ENCODE measurements at regions not wholly inside any gene's neighbourhood (a gene's known extent, or its start where the extent isn't known, plus 50 kb on each side); places are given as distances from the start of the nearest gene placed in this dataset.
"Not testable (repeated sequence)": the region's sequence is repeated elsewhere in the genome, so short reads cannot be mapped to it uniquely, and the experiment has no call there.

DNA sequence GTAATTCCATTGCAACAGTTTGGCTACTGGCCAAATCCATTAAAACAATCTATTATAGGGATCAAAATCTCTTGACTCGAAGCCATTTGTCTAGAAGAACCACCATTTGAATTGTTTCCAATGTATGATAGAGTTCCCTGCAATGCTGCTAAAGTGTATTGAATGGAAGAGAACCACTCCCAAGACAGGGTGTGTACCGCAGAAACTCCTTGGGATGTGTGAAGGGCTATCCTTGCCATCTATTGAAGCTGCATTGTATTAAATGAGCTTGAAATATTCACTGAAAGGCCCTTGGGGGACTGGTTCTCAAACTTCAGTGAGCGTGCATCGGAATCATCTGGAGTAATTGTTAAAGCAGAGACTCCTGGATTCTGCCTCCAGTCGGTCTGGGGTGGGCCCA is 260.4 kb upstream of the MEIS1 start:
- H3K36me3 ChIP-seq (ENCODE audit: control insufficient read depth in 2 of 2, insufficient read depth in 2 of 2, low read length in 2 of 2) = no peaks in the 10 kb centered on the region
- no peak overlapping the region for H3K27ac ChIP-seq (ENCODE audit: low read length)
- H3K9me3 ChIP-seq (ENCODE audit: control insufficient read depth in 2 of 2, low read length in 2 of 2) = no peaks in the 10 kb centered on the region
- H3K27me3 ChIP-seq (ENCODE audit: control insufficient read depth in 1 of 2, insufficient read depth in 2 of 2, low read length in 2 of 2) = no peaks in the 10 kb centered on the region
- no peaks in the 10 kb centered on the region for H3K4me1 ChIP-seq (ENCODE audit: control insufficient read depth, insufficient read depth, low read length)
- H3K4me3 ChIP-seq (ENCODE audit: low read length in 2 of 2) = no peak overlapping the region
- H3K9ac ChIP-seq (ENCODE audit: low read length in 2 of 2) = no peak overlapping the region

DNA sequence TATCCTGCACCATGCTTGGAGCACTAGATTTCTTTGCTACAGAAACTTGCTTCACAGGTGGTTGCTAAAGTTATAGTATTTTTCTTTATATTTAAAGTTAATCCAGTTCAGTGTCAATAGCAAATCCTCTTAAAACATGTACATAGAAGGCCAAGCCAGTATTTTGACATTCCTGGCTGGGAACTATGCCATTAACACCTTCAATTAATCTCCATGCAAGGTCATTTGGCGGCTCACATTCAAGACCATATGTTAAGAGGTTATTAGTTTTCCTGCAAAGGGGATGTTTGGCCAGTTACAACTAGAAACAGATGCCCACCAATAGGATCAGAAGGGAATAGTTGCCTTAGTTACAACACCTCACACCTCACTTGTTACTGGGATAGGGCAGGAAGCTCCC is 261.3 kb upstream of the MEIS1 start:
- no peak overlapping the region for H3K27ac ChIP-seq (ENCODE audit: low read length)
- no peak overlapping the region for H3K9ac ChIP-seq (ENCODE audit: low read length in 2 of 2)
- H3K4me3 ChIP-seq (ENCODE audit: low read length in 2 of 2) = no peak overlapping the region
- H3K4me1 ChIP-seq (ENCODE audit: control insufficient read depth, insufficient read depth, low read length) = no peaks in the 10 kb centered on the region
- H3K36me3 ChIP-seq (ENCODE audit: control insufficient read depth in 2 of 2, insufficient read depth in 2 of 2, low read length in 2 of 2) = no peaks in the 10 kb centered on the region
- H3K9me3 ChIP-seq (ENCODE audit: control insufficient read depth in 2 of 2, low read length in 2 of 2) = no peaks in the 10 kb centered on the region
- no peaks in the 10 kb centered on the region for H3K27me3 ChIP-seq (ENCODE audit: control insufficient read depth in 1 of 2, insufficient read depth in 2 of 2, low read length in 2 of 2)

DNA sequence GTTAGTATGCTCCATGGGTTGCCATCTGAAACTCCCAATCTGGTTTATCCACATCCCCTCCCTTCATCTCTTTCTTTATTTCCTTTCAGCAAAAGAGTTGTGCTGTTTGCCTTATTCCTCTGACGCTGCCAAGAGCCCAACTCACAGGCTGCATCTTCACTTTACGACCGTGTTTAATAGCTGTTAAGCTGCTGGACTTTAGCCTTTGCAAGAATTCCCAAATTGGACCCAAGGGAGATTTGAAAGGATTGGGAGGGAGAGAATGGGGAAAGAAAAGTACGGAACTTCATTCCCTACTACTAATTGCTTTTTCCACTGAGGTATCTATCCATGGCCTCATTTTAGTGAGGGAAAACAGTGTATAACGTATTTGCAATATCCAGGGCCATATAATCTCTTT is 263.4 kb upstream of the MEIS1 start:
- H3K9ac ChIP-seq (ENCODE audit: low read length in 2 of 2) = no peak overlapping the region
- no peaks in the 10 kb centered on the region for H3K36me3 ChIP-seq (ENCODE audit: control insufficient read depth in 2 of 2, insufficient read depth in 2 of 2, low read length in 2 of 2)
- H3K4me3 ChIP-seq (ENCODE audit: low read length in 2 of 2) = no peak overlapping the region
- no peak overlapping the region for H3K27ac ChIP-seq (ENCODE audit: low read length)
- H3K4me1 ChIP-seq (ENCODE audit: control insufficient read depth, insufficient read depth, low read length) = no peaks in the 10 kb centered on the region
- H3K27me3 ChIP-seq (ENCODE audit: control insufficient read depth in 1 of 2, insufficient read depth in 2 of 2, low read length in 2 of 2) = no peaks in the 10 kb centered on the region
- no peaks in the 10 kb centered on the region for H3K9me3 ChIP-seq (ENCODE audit: control insufficient read depth in 2 of 2, low read length in 2 of 2)

DNA sequence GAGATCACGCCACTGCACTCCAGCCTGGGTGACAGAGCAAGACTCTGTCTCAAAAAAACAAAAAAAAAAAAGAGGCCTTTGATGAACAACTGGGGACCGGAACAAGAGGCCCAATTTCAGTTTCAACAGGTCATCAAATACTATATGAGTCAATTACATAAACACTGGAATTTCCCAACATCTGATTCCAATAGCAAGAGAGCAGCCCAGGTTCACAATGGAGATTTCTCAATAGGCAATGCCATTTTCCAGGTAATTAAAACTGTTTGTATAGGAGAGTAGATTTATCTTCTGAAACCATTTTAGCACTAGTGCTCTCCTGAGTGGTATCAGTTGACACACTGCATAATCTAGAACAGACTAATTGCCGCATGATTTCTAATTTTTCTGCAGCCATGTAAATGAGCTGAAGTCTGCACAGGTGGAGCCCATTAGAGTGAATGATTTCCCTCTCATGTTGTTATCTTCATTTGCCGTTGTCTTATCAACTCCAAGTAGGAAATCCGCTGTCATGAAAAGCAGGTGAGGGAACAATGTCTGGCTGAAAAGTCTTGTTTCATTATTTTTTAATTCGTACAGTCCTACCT is 264.1 kb upstream of the MEIS1 start:
- H3K4me3 ChIP-seq (ENCODE audit: low read length in 2 of 2) = no peak overlapping the region
- no peak overlapping the region for H3K9ac ChIP-seq (ENCODE audit: low read length in 2 of 2)
- no peaks in the 10 kb centered on the region for H3K4me1 ChIP-seq (ENCODE audit: control insufficient read depth, insufficient read depth, low read length)
- no peaks in the 10 kb centered on the region for H3K36me3 ChIP-seq (ENCODE audit: control insufficient read depth in 2 of 2, insufficient read depth in 2 of 2, low read length in 2 of 2)
- no peaks in the 10 kb centered on the region for H3K27me3 ChIP-seq (ENCODE audit: control insufficient read depth in 1 of 2, insufficient read depth in 2 of 2, low read length in 2 of 2)
- no peak overlapping the region for H3K27ac ChIP-seq (ENCODE audit: low read length)
- no peaks in the 10 kb centered on the region for H3K9me3 ChIP-seq (ENCODE audit: control insufficient read depth in 2 of 2, low read length in 2 of 2)

DNA sequence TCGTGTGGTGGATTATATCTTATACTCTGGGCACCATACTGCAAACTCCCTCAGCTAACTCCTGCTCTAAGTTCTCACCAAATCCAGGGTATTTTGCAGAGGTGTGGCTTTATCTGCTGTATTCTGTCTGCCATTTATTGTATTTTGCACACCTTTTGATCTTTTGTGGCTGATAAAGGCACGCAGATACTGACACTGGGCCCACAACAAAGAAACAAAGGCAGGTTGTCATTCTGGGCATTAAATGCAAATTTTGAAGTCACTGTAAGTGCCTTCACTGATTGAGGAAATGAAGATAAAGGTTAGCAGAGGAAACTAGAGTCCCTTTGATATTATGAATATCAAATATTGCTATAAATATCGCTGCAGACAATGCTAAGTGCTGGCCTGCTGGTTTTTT is 265.8 kb upstream of the MEIS1 start:
- H3K4me1 ChIP-seq (ENCODE audit: control insufficient read depth, insufficient read depth, low read length) = no peaks in the 10 kb centered on the region

DNA sequence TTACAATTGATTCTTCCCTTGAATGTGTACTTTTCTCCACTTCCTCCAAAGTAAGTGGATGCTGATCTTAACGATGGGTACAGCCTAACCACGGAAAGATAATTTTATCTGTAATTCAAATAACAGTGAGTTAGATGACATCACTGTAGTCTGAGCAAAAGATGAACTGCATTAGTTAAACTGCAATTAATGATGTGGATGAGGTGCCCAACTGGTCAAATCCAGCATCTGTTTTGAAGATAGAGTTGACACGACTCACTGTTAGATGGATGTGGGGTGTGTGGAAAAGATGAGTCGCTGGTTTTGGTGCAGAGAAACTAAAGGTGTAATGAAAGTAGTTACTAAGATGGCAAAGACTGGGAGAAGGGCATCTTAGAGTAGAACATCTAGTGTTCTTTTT is 270.5 kb upstream of the MEIS1 start:
- no peak overlapping the region for H3K9ac ChIP-seq (ENCODE audit: low read length in 2 of 2)
- no peaks in the 10 kb centered on the region for H3K9me3 ChIP-seq (ENCODE audit: control insufficient read depth in 2 of 2, low read length in 2 of 2)
- H3K27ac ChIP-seq (ENCODE audit: low read length) = no peak overlapping the region
- no peaks in the 10 kb centered on the region for H3K4me1 ChIP-seq (ENCODE audit: control insufficient read depth, insufficient read depth, low read length)
- no peaks in the 10 kb centered on the region for H3K36me3 ChIP-seq (ENCODE audit: control insufficient read depth in 2 of 2, insufficient read depth in 2 of 2, low read length in 2 of 2)
- no peak overlapping the region for H3K4me3 ChIP-seq (ENCODE audit: low read length in 2 of 2)
- no peaks in the 10 kb centered on the region for H3K27me3 ChIP-seq (ENCODE audit: control insufficient read depth in 1 of 2, insufficient read depth in 2 of 2, low read length in 2 of 2)

More for the DNA sequence above, 265.8 kb upstream of the MEIS1 start:
- Histone ChIP-seq H3K36me3 (ENCODE audit: control insufficient read depth in 2 of 2, insufficient read depth in 2 of 2, low read length in 2 of 2) (no peaks in the 10 kb centered on the region), H3K4me3 (ENCODE audit: low read length in 2 of 2) (no peak overlapping the region), H3K27me3 (ENCODE audit: control insufficient read depth in 1 of 2, insufficient read depth in 2 of 2, low read length in 2 of 2) (no peaks in the 10 kb centered on the region), H3K27ac (ENCODE audit: low read length) (no peak overlapping the region), H3K9me3 (ENCODE audit: control insufficient read depth in 2 of 2, low read length in 2 of 2) (no peaks in the 10 kb centered on the region), H3K9ac (ENCODE audit: low read length in 2 of 2) (no peak overlapping the region)

DNA sequence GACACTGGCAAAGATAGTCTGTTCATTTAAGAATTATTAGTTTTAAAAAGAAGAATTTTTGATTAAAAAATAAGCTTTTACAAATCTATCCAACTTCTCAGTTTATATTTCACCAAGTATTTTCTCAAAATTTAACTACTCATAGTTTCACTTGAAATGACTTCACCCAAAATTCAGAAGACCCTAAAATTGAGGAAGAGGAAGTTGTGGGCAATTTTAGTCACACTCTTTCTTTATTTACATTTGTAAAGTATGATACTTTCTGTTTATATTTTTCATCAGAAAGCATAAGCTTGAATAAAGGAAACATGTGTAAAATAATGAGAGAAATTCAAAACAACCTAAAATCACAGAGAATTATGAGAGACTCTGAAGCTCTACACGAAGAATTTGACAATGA is 278.8 kb upstream of the MEIS1 start:
- H3K9me3 ChIP-seq (ENCODE audit: control insufficient read depth in 2 of 2, low read length in 2 of 2) = peaks cover 0 to 3% of the 10 kb centered on the region in 2 donors
- H3K4me3 ChIP-seq (ENCODE audit: low read length in 2 of 2) = no peak overlapping the region
- no peak overlapping the region for H3K9ac ChIP-seq (ENCODE audit: low read length in 2 of 2)
- H3K27me3 ChIP-seq (ENCODE audit: control insufficient read depth in 1 of 2, insufficient read depth in 2 of 2, low read length in 2 of 2) = no peaks in the 10 kb centered on the region
- no peaks in the 10 kb centered on the region for H3K36me3 ChIP-seq (ENCODE audit: control insufficient read depth in 2 of 2, insufficient read depth in 2 of 2, low read length in 2 of 2)
- no peaks in the 10 kb centered on the region for H3K4me1 ChIP-seq (ENCODE audit: control insufficient read depth, insufficient read depth, low read length)
- no peak overlapping the region for H3K27ac ChIP-seq (ENCODE audit: low read length)

DNA sequence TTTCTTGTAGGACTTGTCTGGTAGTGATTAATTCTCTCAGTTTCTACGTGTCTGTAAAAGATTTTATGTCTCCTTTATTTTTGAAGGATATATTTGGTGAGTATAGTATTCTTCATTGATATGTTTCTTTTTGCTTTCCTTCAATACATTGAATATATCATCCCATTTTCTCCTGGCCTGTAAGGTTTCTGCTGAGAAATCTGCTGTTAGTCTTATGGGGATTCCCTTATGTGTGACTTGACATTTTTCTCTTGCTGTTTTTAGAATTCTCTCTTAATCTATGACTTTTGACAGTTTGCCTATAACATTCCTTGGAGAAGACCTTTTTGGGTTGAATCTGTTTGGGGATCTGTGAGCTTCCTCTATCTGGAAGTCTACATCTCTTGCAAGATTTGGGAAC is 281.0 kb upstream of the MEIS1 start:
- Histone ChIP-seq H3K27me3 (ENCODE audit: control insufficient read depth in 1 of 2, insufficient read depth in 2 of 2, low read length in 2 of 2) (no peaks in the 10 kb centered on the region), H3K27ac (ENCODE audit: low read length) (no peak overlapping the region), H3K4me1 (ENCODE audit: control insufficient read depth, insufficient read depth, low read length) (no peaks in the 10 kb centered on the region), H3K4me3 (ENCODE audit: low read length in 2 of 2) (no peak overlapping the region), H3K9me3 (ENCODE audit: control insufficient read depth in 2 of 2, low read length in 2 of 2) (peaks cover 0 to 5% of the 10 kb centered on the region in 2 donors), H3K36me3 (ENCODE audit: control insufficient read depth in 2 of 2, insufficient read depth in 2 of 2, low read length in 2 of 2) (no peaks in the 10 kb centered on the region), H3K9ac (ENCODE audit: low read length in 2 of 2) (no peak overlapping the region)

DNA sequence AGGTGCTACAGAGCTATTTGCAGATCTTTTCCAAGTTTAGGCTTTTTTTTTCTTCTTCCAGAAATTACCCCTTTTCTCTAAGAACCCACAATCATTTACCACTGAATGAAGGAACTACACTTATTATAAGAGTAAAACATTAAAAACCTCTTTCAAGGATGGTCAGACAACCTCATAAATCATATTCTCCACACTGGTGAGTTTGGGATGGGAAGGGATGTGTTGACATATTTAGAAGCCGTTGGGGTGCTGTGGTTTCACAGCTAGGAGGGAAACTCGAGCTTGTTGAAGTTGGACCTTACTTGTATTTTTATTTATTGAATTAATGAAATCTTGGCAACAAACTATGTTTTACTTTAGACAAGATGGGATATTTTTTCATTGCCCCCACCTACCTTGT is 289.4 kb upstream of the MEIS1 start:
- H3K4me1 ChIP-seq (ENCODE audit: control insufficient read depth, insufficient read depth, low read length) = no peaks in the 10 kb centered on the region

DNA sequence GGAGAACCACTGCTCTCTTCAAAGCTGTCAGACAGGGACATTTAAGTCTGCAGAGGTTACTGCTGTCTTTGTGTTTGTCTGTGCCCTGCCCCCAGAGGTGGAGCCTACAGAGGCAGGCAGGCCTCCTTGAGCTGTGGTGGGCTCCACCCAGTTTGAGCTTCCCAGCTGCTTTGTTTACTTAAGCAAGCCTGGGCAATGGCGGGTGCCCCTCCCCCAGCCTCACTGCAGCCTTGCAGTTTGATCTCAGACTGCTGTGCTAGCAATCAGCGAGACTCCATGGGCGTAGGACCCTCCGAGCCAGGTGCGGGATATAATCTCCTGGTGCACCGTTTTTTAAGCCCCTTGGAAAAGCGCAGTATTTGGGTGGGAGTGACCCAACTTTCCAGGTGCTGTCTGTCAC is 290.6 kb upstream of the MEIS1 start:
- H3K4me1 ChIP-seq (ENCODE audit: control insufficient read depth, insufficient read depth, low read length); H3K4me3 ChIP-seq (ENCODE audit: low read length in 2 of 2); H3K36me3 ChIP-seq (ENCODE audit: control insufficient read depth in 2 of 2, insufficient read depth in 2 of 2, low read length in 2 of 2); H3K27ac ChIP-seq (ENCODE audit: low read length); H3K27me3 ChIP-seq (ENCODE audit: control insufficient read depth in 1 of 2, insufficient read depth in 2 of 2, low read length in 2 of 2); H3K9ac ChIP-seq (ENCODE audit: low read length in 2 of 2); H3K9me3 ChIP-seq (ENCODE audit: control insufficient read depth in 2 of 2, low read length in 2 of 2): not testable (repeated sequence)

More for the DNA sequence above, 289.4 kb upstream of the MEIS1 start:
- Histone ChIP-seq H3K9ac (ENCODE audit: low read length in 2 of 2) (no peak overlapping the region), H3K36me3 (ENCODE audit: control insufficient read depth in 2 of 2, insufficient read depth in 2 of 2, low read length in 2 of 2) (no peaks in the 10 kb centered on the region), H3K4me3 (ENCODE audit: low read length in 2 of 2) (no peak overlapping the region), H3K27ac (ENCODE audit: low read length) (no peak overlapping the region), H3K27me3 (ENCODE audit: control insufficient read depth in 1 of 2, insufficient read depth in 2 of 2, low read length in 2 of 2) (no peaks in the 10 kb centered on the region), H3K9me3 (ENCODE audit: control insufficient read depth in 2 of 2, low read length in 2 of 2) (peaks cover 0 to 2% of the 10 kb centered on the region in 2 donors)

DNA sequence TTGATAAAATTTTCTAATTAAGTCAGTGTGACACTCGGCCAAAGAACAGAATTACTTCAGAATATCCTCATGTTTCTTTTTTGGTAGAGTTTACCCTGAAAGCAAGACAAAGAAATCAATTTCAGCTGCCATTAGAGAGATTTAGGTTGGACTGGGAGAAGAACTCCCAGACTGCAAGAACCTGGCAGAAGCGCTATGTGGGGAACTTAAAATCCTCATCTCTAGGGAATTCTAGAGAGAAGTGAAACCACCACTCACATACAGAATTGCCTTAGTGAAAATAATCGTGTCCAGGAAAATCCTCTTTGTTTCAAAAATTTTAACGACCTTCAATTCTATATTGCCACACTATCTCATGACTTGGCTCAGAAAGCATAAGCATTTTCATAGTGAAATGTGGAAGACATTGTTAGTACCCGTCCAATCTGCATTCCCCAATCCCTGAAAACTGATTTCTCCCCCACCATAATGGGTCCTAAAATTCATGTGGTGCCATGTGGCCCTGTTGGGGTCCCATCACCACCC is 297.3 kb upstream of the MEIS1 start:
- no peak overlapping the region for H3K9ac ChIP-seq (ENCODE audit: low read length in 2 of 2)
- H3K4me1 ChIP-seq (ENCODE audit: control insufficient read depth, insufficient read depth, low read length) = no peaks in the 10 kb centered on the region
- no peaks in the 10 kb centered on the region for H3K36me3 ChIP-seq (ENCODE audit: control insufficient read depth in 2 of 2, insufficient read depth in 2 of 2, low read length in 2 of 2)
- H3K4me3 ChIP-seq (ENCODE audit: low read length in 2 of 2) = no peak overlapping the region
- H3K27ac ChIP-seq (ENCODE audit: low read length) = no peak overlapping the region
- no peaks in the 10 kb centered on the region for H3K27me3 ChIP-seq (ENCODE audit: control insufficient read depth in 1 of 2, insufficient read depth in 2 of 2, low read length in 2 of 2)
- H3K9me3 ChIP-seq (ENCODE audit: control insufficient read depth in 2 of 2, low read length in 2 of 2) = no peaks in the 10 kb centered on the region
